ENCODE measurements at regions not wholly inside any gene's neighbourhood (a gene's known extent, or its start where the extent isn't known, plus 50 kb on each side); places are given as distances from the start of the nearest gene placed in this dataset. TPM values are rescaled to one million over a fixed set of nuclear protein-coding genes. Genes with fewer than 3 reads are reported as not detected.

- Histone ChIP-seq H3K36me3 (ENCODE audit: control insufficient read depth in 3 of 3, insufficient read depth in 3 of 3, low read length in 3 of 3) (no peaks in the 10 kb centered on the region), H3K27me3 (ENCODE audit: control insufficient read depth in 3 of 3, insufficient read depth in 3 of 3, low read length in 3 of 3) (no peaks in the 10 kb centered on the region), H3K9ac (ENCODE audit: low read depth in 1 of 3, low read length in 3 of 3) (no peak overlapping the region), H3K4me1 (ENCODE audit: control insufficient read depth in 3 of 3, insufficient read depth in 3 of 3, low read length in 3 of 3) (no peaks in the 10 kb centered on the region), H3K9me3 (ENCODE audit: control insufficient read depth in 3 of 3, low read length in 3 of 3) (peaks cover 0 to 4% (median 0%) of the 10 kb centered on the region in 3 donors), H3K27ac (ENCODE audit: low read depth, low read length) (no peak overlapping the region), H3K4me3 (ENCODE audit: low read length in 3 of 3) (no peak overlapping the region)
Observed at GRCh38 chr21:38878379-38879179, 72.8 kb downstream of the ETS2 start.

- Histone ChIP-seq H3K36me3 (ENCODE audit: control insufficient read depth in 3 of 3, insufficient read depth in 3 of 3, low read length in 3 of 3) (no peaks in the 10 kb centered on the region), H3K27ac (ENCODE audit: low read depth, low read length) (no peak overlapping the region), H3K9ac (ENCODE audit: low read depth in 1 of 3, low read length in 3 of 3) (no peak overlapping the region), H3K9me3 (ENCODE audit: control insufficient read depth in 3 of 3, low read length in 3 of 3) (peaks cover 0 to 4% (median 0%) of the 10 kb centered on the region in 3 donors), H3K27me3 (ENCODE audit: control insufficient read depth in 3 of 3, insufficient read depth in 3 of 3, low read length in 3 of 3) (no peaks in the 10 kb centered on the region), H3K4me3 (ENCODE audit: low read length in 3 of 3) (no peak overlapping the region), H3K4me1 (ENCODE audit: control insufficient read depth in 3 of 3, insufficient read depth in 3 of 3, low read length in 3 of 3) (no peaks in the 10 kb centered on the region)
Observed at GRCh38 chr21:38875694-38876492, 70.2 kb downstream of the ETS2 start.

Small RNA genes lying in the stretch of these regions (small RNA-seq; reads per million reads assigned to genes)
- not detected for gene RF00091
